Body of pancreas (tissue), 4 donors: ENCODE measurements at regions not wholly inside any gene's neighbourhood (a gene's known extent, or its start where the extent isn't known, plus 50 kb on each side); places are given as distances from the start of the nearest gene placed in this dataset.

ENCODE experiments used
- ATAC-seq: fragments of 150-250 bp; one replicate; pipeline ENCODE4 v1.9.1; 2016
- DNase-seq, 4 donors: peaks; one replicate each; pipeline ENCODE4 v3.0.0-alpha.2; 2019
- H3K27ac ChIP-seq, 4 donors: fragments of 200-600 bp; sonication (generic); 1 replicate in 3 of 4; 2 replicates in 1 of 4; pipeline versions ENCODE4 v1.5.1 to v1.6.1; 2016 to 2019; ENCODE audit warnings: mild to moderate bottlenecking in 1 of 4, mixed read lengths in 1 of 4, moderate library complexity in 1 of 4
- H3K27me3 ChIP-seq, 2 donors: fragments of 200-600 bp; sonication (generic); one replicate each; pipeline ENCODE4 v1.6.0; 2016; ENCODE audit warnings: mild to moderate bottlenecking in 1 of 2
- H3K36me3 ChIP-seq, 2 donors: fragments of 200-600 bp; sonication (generic); replicated peaks in 1 of 2; 2 replicates each; pipeline ENCODE4 v1.5.1; 2016; ENCODE audit warnings: low read depth in 2 of 2; ENCODE audit not compliant: insufficient read depth in 1 of 2
- H3K4me1 ChIP-seq: fragments of 200-600 bp; sonication (generic); one replicate; pipeline ENCODE4 v1.6.0; 2016
- H3K4me3 ChIP-seq, 2 donors: fragments of 200-600 bp; sonication (generic); 1 replicate in 1 of 2; 2 replicates in 1 of 2; pipeline ENCODE4 v1.5.1; 2016 to 2019
- H3K9me3 ChIP-seq, 3 donors: fragments of 200-600 bp; sonication (generic); 1 replicate in 2 of 3; 2 replicates in 1 of 3; pipeline ENCODE4 v1.5.1; 2016
- CTCF ChIP-seq, 7 experiments: fragments of 450-650 bp in 4 of 7; fragments of 200-600 bp in 3 of 7; sonication (generic) in 3 of 7; IDR thresholded peaks; one replicate each; pipeline ENCODE4 v1.5.1; 2016 to 2019; ENCODE audit warnings: antibody characterized with exemption in 7 of 7
- POLR2A ChIP-seq, 3 donors: fragments of 450-650 bp; IDR thresholded peaks; one replicate each; pipeline ENCODE4 v1.6.1; 2016; ENCODE audit warnings: antibody characterized with exemption in 3 of 3, mild to moderate bottlenecking in 2 of 3
- WGBS, 2 donors: methylation state at CpG; one replicate each; pipeline ENCODE4 v1.1.5; 2017; 5-methylcytosine and 5-hydroxymethylcytosine counted together
- intact Hi-C: fragments of 100-400 bp; cut with DNase I; formaldehyde crosslinking; loops from one replicate; pipeline ENCODE4 v1.15.1; 2023

GRCh38 chr9:103281126-103281525 lies 286.0 kb downstream of the CYLC2 start:
- no peak for DNase-seq
- 47 to 69% methylated on average over 2 of the region's 2 CpGs for WGBS, 2 donors
- Histone ChIP-seq H3K4me3 (no peak overlapping the region), H3K9me3 (no peaks in the 10 kb centered on the region), H3K27me3 (no peaks in the 10 kb centered on the region), H3K36me3 (no peaks in the 10 kb centered on the region), H3K27ac (no peak overlapping the region), H3K4me1 (no peaks in the 10 kb centered on the region)
- intact Hi-C loops, result no loop called here
- ATAC-seq, result no peak
- TF ChIP-seq POLR2A (IDR thresholded peaks at IDR 0.05) (no peak), CTCF (IDR thresholded peaks at IDR 0.05) (no peak)

GRCh38 chr9:103287361-103287760 lies 292.2 kb downstream of the CYLC2 start:
- intact Hi-C loops, result no loop called here
- no peak overlapping the region for H3K27ac ChIP-seq
- no peaks in the 10 kb centered on the region for H3K4me1 ChIP-seq
- ATAC-seq, result no peak
- DNase-seq, result no peak
- TF ChIP-seq POLR2A (IDR thresholded peaks at IDR 0.05) (no peak), CTCF (IDR thresholded peaks at IDR 0.05) (no peak)
- H3K27me3 ChIP-seq, result no peaks in the 10 kb centered on the region
- no peaks in the 10 kb centered on the region for H3K36me3 ChIP-seq
- H3K4me3 ChIP-seq, result no peak overlapping the region
- WGBS, 2 donors, result 69 to 70% methylated on average over 6 of the region's 6 CpGs
- H3K9me3 ChIP-seq, result no peaks in the 10 kb centered on the region

- intact Hi-C loops, result no loop called here
- ATAC-seq (no peak), DNase-seq (no peak)
- Histone ChIP-seq H3K27ac (no peak overlapping the region), H3K27me3 (no peaks in the 10 kb centered on the region), H3K4me1 (no peaks in the 10 kb centered on the region), H3K36me3 (no peaks in the 10 kb centered on the region), H3K4me3 (no peak overlapping the region), H3K9me3 (no peaks in the 10 kb centered on the region)
- 52 to 59% methylated on average over 1 of the region's 1 CpG for WGBS, 2 donors
- TF ChIP-seq POLR2A (IDR thresholded peaks at IDR 0.05), result no peak
- no peak for TF ChIP-seq CTCF (IDR thresholded peaks at IDR 0.05)
Observed at GRCh38 chr9:103296189-103296588, 301.1 kb downstream of the CYLC2 start.

GRCh38 chr9:103301051-103301450 lies 305.9 kb downstream of the CYLC2 start:
- intact Hi-C loops, result no loop called here
- Histone ChIP-seq H3K27ac (no peak overlapping the region), H3K27me3 (no peaks in the 10 kb centered on the region), H3K9me3 (no peaks in the 10 kb centered on the region), H3K36me3 (no peaks in the 10 kb centered on the region), H3K4me1 (no peaks in the 10 kb centered on the region), H3K4me3 (no peak overlapping the region)
- DNase-seq, result no peak
- no peak for ATAC-seq
- WGBS, 2 donors, result 38 to 55% methylated on average over 2 of the region's 2 CpGs
- TF ChIP-seq CTCF (IDR thresholded peaks at IDR 0.05) (no peak), POLR2A (IDR thresholded peaks at IDR 0.05) (no peak)

- 23 to 27% methylated on average over 1 of the region's 1 CpG for WGBS, 2 donors
- no peak overlapping the region for H3K4me3 ChIP-seq
- TF ChIP-seq POLR2A (IDR thresholded peaks at IDR 0.05) (no peak), CTCF (IDR thresholded peaks at IDR 0.05) (no peak)
- H3K36me3 ChIP-seq, result no peaks in the 10 kb centered on the region
- H3K27ac ChIP-seq, result no peak overlapping the region
- intact Hi-C loops, result no loop called here
- no peaks in the 10 kb centered on the region for H3K4me1 ChIP-seq
- no peaks in the 10 kb centered on the region for H3K9me3 ChIP-seq
- no peaks in the 10 kb centered on the region for H3K27me3 ChIP-seq
- no peak for ATAC-seq
- DNase-seq, result no peak
Observed at GRCh38 chr9:103304797-103305196, 309.7 kb downstream of the CYLC2 start.
